ENCODE measurements at regions not wholly inside any gene's neighbourhood (a gene's known extent, or its start where the extent isn't known, plus 50 kb on each side); places are given as distances from the start of the nearest gene placed in this dataset.
"Not testable (repeated sequence)": the region's sequence is repeated elsewhere in the genome, so short reads cannot be mapped to it uniquely, and the experiment has no call there.

DNA sequence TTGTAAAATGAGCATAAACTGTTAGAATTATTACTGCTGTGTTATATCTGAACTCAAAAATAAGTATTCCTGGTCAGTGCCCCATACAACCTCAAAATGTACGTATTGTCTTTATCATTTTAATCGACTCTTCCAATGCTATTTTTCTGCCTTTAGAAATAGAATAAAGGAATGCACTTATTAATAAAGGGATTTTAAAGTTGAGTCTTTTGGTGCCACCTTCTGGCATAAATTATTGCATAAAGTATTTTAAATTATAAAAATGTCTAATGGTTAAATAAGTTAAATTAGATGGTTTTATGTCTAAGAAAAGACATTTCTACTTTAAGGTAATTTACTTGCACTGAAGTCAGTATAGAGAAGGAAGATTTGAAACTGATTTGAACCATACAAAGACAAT lies 424.0 kb upstream of the NDST4 start:
- DNase-seq, result peak; percentile 21

DNA sequence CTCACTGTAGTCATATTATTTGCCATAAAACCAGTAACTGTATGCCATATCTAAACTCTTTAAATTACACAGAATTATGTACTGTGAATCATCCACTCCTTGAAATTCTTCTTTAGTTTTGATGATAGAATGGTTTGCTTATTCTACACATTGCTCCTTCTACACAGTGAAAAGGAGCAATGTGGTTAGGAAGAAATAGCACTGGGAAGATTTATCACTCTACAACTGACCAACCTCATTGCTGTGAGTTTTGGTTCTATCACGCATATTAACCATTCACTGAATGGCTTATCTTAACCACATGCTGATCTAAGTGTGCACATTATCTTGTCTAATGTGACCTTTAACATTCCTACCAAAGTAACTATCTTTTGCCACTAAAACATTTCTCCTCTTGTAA lies 415.7 kb upstream of the NDST4 start:
- no peak for DNase-seq

DNA sequence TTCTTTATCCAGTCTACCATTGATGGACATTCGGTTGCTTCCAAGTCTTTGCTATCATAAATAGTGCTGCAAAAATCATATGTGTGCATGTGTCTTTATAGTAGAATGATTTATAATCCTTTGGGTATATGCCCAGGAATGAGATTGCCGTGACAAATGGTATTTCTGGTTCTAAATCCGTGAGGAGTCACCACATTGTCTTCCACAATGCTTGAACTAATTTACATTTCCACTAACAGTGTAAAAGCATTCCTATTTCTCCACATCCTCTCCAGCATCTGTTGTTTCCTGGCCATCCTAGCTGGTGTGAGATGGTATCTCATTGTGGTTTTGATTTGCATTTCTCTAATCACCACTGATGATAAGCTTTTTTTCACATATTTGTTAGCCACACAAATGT lies 406.1 kb upstream of the NDST4 start:
- not testable (repeated sequence) for DNase-seq

DNA sequence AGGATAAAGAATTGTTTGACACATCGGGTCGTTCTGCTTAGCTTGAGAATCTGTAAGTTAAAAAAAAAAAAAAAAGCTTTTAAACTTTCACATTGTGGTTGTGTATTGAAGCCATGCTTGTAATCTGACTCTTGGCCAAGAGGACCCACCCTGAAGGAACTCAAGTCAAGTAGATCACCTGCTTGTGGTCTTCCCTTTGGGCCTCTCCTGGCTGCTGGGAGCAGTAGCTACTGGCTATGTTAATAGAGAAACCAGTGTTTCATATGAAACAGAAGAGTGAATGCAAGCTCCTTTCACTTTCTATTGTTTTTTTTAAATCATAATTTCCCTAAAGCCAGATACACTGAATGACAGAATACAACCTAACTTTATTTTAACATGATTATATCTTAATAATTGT lies 402.4 kb upstream of the NDST4 start:
- no peak for DNase-seq

DNA sequence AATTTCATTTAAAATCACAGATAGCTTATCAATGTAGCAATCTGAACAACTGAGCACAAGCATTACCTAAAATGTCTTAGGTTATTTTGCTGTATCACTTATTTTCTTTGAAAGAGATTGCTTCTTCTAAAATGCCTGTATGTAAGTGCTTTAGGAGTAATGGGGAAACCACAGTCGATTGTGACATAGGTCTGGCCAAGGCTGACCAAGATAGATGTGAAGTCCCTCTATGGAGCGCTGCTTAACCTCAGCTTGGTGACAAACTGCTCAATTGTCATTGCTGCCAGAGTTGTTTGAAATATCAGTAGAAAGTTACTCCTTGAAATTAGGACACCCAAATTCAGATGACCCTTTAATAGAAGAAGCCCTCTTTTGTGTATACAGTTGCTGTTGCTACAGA lies 401.9 kb upstream of the NDST4 start:
- no peak for DNase-seq

DNA sequence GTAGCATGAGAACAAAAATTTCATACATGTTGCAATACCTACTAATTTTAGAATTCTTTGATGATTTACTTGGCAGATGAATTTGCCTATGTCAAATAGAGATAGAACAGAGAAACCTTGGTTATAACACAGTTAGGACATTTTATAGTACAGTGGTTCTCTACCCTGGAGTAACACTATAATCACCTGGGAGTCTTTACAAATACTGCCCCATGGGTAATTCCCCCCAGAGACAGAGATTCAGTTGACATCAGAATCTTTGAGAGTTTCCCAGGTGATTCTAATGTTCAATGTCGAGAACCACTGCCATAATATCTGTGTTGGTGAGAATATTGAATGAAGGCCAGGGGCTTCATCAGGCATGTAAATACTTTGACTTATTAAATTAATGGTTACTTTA lies 401.3 kb upstream of the NDST4 start:
- DNase-seq, result no peak

DNA sequence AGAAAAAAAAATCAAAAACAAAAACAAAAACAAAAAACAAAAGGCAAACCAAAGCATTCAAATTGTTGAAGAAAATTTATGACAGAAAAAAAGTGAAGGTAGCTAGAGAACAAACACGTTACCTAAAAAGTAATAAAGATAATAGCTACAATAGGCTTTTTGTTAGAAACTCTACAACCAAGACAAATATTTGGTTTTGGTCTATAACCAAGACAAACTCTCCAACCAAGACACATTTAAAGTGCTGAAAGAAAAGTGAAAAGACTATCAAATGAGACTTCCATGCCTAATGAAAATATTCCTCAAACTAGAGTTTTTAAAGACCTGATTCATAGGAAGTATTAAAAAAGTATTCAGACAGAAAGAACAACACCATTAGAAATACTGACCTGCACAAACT lies 391.9 kb upstream of the NDST4 start:
- no peak for DNase-seq

DNA sequence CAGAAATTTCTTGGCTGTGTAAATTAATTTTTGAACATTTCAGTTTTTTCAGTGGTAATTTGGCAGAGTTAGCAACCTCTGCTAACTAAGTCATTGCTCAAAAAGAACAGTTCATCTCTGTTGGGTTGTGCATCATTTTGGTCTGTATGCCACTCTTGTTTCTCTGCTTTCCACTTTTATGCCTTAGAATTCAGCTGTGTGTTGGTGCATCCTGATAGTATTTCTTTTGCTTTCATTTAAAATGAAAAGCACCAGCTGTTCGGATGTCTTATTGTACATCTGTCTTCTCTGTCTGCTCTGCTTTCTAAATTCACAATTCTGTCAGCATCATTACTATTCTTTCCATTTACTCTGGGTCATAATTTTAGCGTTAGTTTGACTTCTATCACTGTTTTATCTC lies 388.2 kb upstream of the NDST4 start:
- no peak for DNase-seq

DNA sequence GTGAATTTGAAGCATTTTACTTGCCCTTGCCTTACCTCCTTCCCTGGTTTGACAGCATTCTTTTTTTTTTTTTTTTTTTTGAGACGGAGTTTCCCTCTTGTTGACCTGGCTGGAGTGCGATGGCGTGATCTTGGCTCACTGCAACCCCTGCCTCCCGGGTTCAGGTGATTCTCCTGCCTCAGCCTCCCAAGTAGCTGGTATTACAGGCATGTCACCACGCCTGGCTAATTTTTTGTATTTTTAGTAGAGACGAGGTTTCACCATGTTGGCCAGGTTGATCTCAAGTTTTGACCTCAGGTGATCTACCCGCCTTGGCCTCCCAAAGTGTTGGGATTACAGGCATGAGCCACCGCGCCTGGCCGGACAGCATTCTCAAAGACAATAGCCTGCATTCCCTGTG lies 380.4 kb upstream of the NDST4 start:
- DNase-seq, result not testable (repeated sequence)

DNA sequence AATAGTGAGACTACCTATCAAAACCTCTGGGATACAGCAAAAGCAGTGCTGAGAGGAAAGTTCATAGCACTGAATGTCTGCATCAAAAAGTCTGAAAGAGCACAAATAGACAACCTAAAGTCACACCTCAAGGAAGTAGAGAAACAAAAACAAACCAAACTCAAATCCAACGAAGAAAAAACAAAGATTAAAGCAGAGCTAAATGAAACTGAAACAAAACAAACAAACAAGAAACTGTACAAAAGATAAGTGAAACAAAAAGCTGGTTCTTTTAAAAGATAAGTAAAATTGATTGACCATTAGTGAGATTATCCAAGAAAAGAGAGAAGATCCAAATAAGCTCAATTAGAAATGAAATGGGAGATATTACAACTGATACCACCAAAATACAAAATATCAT lies 378.3 kb upstream of the NDST4 start:
- DNase-seq, result no peak

DNA sequence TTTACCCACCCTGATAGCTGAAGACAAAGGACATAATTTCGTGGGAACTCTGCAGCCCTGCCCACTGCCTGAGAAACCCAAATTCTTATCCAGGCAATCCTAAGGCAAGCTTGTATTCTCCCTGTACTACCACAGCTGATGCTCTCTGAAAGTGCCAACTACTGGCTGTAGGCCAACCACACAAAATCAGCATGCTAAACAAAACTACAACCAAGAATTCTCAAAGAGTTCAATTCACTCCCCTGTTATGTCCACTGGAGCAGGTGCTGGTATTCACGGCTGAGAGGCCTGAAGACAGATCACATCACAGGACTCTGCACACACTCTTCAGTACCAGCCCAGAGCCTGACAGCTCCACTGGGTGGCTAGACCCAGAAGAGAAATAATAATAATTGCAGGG lies 375.9 kb upstream of the NDST4 start:
- no peak for DNase-seq

DNA sequence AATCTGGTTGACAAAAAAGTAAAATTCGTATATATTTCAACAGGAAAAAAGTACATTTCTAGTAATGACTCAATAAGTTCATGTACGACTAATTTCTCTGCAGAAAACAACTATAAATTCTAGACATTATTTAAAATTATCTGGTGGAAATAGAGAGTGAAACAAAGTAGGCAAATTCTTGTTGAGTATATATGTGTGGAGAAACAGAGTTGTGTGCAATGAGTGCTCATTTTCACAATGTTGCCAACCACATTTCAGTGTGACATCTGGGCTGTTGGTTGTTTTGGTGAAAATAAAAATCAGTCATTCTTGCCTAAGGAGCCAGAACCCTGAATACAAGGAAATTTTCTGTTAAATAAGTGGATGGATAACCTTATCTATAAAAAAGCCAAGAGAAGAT lies 372.0 kb upstream of the NDST4 start:
- no peak for DNase-seq

DNA sequence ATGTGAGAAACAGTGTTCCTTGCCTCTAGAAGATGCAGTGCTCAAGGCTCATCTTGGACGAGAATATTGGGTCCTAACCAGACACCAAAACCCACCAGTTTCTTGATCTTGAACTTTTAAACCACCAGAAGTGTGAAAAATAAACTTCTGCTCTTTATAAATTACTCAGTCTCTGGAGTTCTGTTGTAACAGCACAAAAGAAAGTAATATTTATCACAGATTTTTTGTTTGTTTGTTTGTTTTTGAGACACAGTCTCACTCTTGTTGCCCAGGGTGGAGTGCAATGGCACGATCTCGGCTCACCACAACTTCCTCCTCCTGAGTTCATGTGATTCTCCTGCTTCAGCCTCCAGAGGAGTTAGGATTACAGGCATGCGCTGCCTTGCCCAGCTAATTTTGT lies 371.1 kb upstream of the NDST4 start:
- DNase-seq, result no peak

DNA sequence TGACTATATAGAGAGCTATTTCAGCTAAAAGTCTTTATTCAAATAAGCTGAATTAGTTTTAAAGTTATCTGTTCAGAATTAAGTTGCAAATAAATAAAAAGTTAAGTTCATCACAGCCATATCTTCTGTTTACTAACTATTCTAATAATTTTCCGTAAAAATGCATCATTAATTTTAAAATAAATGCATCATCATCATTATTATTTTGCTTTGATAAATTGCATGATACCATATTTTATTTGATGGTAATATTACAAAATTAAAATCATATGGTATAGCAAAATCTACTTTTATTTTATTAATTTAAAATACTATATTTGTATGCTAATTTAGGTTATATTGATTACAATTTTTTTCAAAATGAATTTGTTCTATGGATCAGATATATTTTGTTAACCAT lies 357.3 kb upstream of the NDST4 start:
- no peak for DNase-seq

DNA sequence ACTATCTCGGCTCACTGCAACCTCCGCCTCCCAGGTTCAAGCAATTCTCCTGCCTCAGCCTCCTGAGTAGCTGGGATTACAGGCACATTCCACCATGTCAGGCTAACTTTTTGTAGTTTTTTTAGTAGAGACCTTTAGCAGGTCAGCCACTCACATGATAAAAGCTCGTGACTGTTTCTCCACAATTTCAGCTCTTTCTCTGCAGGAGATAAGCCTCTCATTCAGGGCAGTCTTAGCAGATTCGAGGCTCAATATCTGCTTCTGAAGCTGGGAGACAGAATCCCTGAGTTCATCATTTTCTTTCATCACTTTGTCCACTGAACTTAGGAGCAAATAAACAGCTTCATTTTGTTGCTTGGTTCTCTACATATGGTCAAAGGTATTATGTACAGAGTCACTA lies 345.9 kb upstream of the NDST4 start:
- not testable (repeated sequence) for DNase-seq

DNA sequence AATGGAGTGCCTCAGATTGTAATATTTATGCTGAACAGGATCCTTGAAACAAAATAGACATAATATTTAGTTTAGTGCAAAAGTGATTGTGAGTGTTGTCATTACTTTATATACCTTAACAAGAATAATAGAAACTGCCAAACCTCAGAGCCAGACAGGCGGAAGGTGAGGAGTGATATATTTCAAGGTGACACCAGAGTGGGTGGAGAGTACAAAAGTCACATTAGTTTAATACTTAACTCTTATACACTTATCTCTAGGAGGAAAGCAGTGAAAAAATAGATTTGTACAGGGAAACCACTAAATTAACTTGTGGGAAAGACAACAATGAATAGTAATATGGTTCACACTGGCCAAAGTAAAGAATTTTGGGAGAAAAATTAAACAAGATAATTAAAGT lies 342.8 kb upstream of the NDST4 start:
- DNase-seq, result no peak

DNA sequence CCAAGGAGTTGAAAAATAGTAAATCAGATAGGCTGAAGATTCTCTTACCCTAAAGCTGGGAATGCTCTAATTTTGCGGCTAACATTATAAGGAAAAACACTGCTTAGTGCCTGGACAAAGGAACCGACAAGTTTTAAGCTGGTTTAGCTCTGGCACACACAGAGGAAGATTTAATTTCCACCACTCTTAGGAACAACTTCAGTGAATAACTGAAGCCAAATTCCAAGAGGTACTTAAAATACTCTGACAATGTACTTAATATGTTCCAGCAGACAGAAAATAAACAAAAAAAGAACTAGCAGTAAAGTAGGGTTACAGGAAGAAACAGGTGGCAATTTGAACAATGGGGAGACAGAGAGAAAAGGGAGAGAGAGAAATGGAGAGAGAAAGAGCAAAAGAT lies 340.8 kb upstream of the NDST4 start:
- DNase-seq, result no peak

DNA sequence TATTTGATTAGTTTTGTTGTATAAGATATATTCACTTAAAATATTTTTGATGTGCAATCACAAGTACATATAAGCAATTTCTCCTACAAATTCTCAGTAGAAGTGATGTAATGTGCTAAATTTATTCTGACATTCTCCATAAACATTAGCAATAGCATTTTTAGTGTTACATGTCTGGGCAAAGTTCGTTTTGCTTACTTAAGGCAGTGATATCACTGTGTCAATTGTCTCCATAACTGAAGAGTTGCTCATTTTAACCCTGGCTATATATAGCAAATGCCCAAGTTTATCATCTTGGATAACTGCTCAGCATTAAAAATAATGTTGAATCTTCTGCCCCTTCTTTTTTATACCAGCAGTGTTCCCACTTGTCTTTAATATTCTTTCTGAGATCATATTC lies 340.0 kb upstream of the NDST4 start:
- no peak for DNase-seq

DNA sequence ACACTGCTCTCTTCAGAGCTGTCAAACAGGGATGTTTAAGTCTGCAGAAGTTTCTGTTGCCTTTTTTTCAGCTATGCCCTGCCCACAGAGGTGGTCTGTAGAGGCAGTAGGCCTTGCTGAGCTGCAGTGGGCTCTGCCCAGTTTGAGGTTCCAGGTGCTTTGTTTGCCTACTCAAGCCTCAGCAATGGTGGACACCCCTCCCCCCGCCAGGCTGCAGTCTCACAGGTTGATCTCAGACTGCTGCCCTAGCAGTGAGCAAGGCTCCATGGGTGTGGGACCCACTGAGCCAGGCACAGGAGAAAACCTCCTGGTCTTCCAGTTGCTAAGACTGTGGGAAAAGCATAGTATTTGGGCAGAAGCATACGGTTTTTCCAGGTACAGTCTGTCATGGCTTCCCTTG lies 338.8 kb upstream of the NDST4 start:
- not testable (repeated sequence) for DNase-seq

DNA sequence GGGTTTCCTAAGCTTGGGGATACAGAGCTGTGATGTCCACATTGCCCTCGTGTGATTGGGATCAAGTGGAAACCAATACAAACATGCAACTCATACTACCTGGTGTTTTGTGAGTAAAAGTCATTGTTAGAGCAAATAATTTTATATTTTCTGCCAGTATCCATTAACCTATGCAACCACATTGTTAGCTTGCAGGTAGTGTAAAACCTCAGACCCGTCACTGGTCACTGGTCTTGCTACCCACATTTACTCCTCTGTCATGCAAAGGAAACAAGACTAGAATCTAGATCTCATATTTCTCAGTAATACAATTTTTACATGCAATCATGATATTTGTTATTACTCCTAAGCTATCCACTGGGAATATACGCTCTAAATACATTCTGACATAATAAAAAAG lies 324.3 kb upstream of the NDST4 start:
- no peak for DNase-seq

DNA sequence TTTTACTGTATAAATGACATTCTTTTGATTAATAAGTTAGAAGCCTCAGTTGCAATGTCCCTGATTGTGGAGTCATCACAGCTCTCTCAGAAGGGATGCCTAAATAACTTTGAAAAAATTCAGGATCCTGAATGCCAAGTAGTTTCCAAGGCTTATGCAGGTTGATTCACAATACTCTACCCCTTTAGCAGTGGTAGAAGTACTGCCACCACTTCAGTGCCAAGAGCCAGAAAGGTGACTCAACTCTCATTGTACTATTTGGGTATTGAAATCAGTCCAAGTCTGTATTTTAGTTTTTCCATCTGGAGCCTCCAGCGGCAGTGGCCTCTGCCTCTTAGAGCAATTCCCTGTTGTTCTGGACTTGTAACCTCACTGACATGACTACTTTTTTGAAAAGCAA lies 320.1 kb upstream of the NDST4 start:
- DNase-seq, result no peak

DNA sequence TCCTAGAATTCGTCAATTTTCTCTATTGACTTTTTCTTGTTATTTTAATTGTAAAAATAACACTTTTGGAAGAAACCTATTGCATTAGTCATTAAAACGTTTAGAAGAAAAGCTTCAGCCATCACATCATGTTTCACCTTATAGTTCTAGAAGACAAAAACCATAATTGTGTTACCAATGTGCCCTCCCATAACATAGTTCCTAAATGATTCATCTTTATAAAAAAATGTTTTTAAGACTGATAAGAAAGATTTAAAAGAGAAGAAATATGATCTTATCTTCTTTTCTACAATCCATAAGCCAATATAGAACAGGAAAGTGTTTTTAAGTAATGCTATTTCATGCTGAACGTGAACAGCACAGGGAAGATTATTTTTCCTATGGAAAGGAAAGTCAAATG lies 316.6 kb upstream of the NDST4 start:
- no peak for DNase-seq

DNA sequence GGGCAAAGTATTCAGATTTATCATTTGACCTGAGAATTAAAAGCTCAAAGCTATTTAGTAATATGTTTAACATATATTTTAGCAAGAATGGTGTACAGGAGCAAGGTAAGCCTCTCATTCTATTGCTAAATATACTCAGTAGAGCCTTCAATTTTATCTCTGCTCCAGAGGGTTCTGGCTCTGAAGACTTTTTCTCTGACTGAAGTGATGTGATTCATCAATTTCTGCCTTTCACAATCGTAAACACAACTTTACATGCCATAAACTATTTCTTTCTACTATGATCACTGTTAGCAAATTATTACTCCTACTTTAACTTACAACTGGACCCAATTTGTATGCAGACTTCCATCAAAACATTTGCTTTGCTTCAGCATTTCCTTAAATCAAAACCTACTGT lies 315.0 kb upstream of the NDST4 start:
- DNase-seq, result no peak

DNA sequence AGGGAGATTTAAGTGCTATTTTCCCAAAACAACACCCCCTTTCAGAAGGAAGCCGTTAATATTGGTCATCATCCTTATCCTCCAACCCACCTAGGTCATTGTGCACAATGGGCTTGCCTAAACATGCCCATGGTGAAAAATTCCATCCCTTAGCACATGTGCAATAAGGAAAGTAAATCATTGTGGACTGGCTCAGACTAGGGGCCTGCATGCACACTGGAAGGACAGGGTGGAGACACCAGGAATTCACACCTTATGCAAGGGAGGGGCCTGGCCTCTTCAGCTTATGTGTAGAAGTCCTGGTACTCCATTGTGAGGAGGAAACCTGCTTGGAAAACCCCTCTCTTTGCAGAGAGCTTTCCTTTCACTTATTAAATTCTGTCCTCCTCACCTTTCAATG lies 311.4 kb upstream of the NDST4 start:
- DNase-seq, result no peak

DNA sequence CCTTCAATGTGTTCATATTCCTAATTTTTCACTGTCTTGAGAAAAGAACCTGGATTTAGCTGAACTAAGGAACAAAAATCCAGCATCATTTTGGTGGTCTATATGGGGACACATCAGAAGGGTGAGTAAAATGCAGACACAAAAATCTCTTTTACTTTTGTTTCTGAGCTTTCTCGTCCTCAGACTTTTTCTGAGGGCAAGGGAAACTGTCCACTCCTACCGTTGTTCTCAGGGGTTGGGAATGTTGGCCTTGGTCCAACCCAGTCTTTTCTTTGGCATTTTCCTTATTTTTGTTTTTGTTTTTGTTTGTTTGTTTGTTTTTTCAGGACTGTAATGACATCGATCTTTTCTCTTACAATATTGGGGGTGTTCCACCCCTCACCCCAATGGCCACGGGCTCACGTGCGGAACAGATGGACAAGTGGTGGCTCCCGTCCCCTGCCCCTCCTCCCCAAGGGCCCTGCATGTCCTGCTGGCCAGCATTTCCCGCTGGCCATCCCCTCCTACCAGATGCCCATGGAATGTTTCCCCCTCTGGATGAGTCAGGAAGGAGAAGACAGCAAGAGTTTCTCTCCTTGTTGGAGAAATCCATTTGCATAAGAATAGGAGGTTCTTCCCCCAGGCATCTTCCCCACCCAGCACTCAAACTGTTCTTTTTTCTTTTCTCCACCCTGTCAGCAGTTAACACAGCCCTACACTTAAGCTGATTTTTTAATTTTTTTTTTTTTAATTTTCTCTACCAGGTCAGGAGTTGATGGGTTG lies 305.4 kb upstream of the NDST4 start:
- DNase-seq, result no peak

DNA sequence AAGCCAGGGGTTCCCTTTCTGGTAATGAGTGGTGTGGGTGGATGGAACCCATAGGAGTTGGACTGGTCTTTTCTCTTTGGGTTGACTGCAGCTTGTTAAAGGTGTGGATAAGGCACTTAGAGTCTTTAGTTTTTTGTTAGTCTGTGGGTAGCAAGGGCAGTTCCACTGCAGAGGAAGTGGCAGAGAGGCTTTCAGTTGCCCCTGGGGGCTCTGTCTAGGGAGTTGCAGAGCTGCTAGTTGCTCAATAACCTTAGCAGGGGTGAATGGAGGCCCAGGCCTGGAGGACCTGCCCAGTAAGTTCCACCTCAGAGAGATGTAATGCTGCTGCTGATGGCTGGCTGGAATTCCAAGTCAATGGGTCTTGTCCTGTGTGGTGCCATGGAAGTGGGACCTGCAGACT lies 282.6 kb upstream of the NDST4 start:
- DNase-seq, result no peak
